Gastrocnemius medialis (tissue), 4 donors: ENCODE measurements at regions not wholly inside any gene's neighbourhood (a gene's known extent, or its start where the extent isn't known, plus 50 kb on each side); places are given as distances from the start of the nearest gene placed in this dataset.

ENCODE experiments used
- CTCF ChIP-seq, 5 experiments: fragments of 450-650 bp in 3 of 5; fragments of 200-600 bp in 2 of 5; sonication (generic) in 2 of 5; IDR thresholded peaks in 4 of 5; conservative IDR thresholded peaks in 1 of 5; 1 replicate in 4 of 5; 2 replicates in 1 of 5; pipeline ENCODE4 v1.5.1; 2016 to 2019; ENCODE audit warnings: antibody characterized with exemption in 5 of 5, mild to moderate bottlenecking in 3 of 5, moderate library complexity in 3 of 5
- POLR2A ChIP-seq, 2 donors: fragments of 450-650 bp; IDR thresholded peaks; one replicate each; pipeline ENCODE4 v1.6.1; 2017; ENCODE audit warnings: antibody characterized with exemption in 2 of 2, mild to moderate bottlenecking in 2 of 2, moderate library complexity in 2 of 2

- TF ChIP-seq CTCF (IDR thresholded peaks at IDR 0.05 in 4 of 5, conservative IDR thresholded peaks at IDR 0.05 in 1 of 5): no peak
- TF ChIP-seq POLR2A (IDR thresholded peaks at IDR 0.05): no peak
Observed at GRCh38 chr16:79985606-79986005, 385.1 kb upstream of the MAF start.
